B cell (primary cell): ENCODE measurements at regions not wholly inside any gene's neighbourhood (a gene's known extent, or its start where the extent isn't known, plus 50 kb on each side); places are given as distances from the start of the nearest gene placed in this dataset.

Experiments used
- ATAC-seq: fragments of 200-7000 bp; cut with Tn5 transposase; one replicate; pipeline ENCODE4 v1.10.0; 2021; ENCODE audit warnings: low read depth, mild to moderate bottlenecking, moderate number of reproducible peaks, moderate library complexity
- CTCF ChIA-PET: fragments of 350-600 bp; sonication (Branson Sonifier 250); formaldehyde crosslinking; loops from one replicate; lab custom pipeline; 2021; ENCODE audit warnings: antibody characterized with exemption, inconsistent platforms; lab: Charles Lee
- POLR2A ChIA-PET: fragments of 350-600 bp; sonication (Branson Sonifier 250); formaldehyde crosslinking; loops from one replicate; lab custom pipeline; 2021; ENCODE audit warnings: antibody characterized with exemption; lab: Charles Lee
- DNase-seq: peaks from one replicate; pipeline ENCODE4 v3.0.0; 2013
- H2AFZ ChIP-seq: 2 replicates; pipeline ENCODE4 v1.6.1; 2012; ENCODE audit warnings: mild to moderate bottlenecking, low read depth, low read length; ENCODE audit not compliant: insufficient read depth, poor library complexity, severe bottlenecking
- H3K27ac ChIP-seq, 2 donors: 1 replicate in 1 of 2; 2 replicates in 1 of 2; pipeline ENCODE4 v1.5.1; 2012 to 2013; ENCODE audit warnings: low read length in 2 of 2, mild to moderate bottlenecking in 2 of 2, moderate library complexity in 1 of 2
- H3K27me3 ChIP-seq, 4 experiments: fragments of 200-600 bp in 1 of 4; sonication (generic) in 1 of 4; replicated peaks in 1 of 4; 1 replicate in 2 of 4; 2 replicates in 2 of 4; pipeline versions ENCODE4 v1.6.1 to v1.7.0; 2013 to 2016; ENCODE audit warnings: low read length in 3 of 4, mild to moderate bottlenecking in 2 of 4, mixed read lengths in 1 of 4, moderate library complexity in 1 of 4; ENCODE audit not compliant: insufficient read depth in 4 of 4, control insufficient read depth in 3 of 4; ENCODE audit errors: control extremely low read depth in 1 of 4
- H3K36me3 ChIP-seq, 2 experiments: replicated peaks in 1 of 2; 1 replicate in 1 of 2; 2 replicates in 1 of 2; pipeline versions ENCODE4 v1.6.1 to v1.7.1; 2013; ENCODE audit warnings: low read length in 1 of 2; ENCODE audit not compliant: insufficient read depth in 2 of 2, control insufficient read depth in 1 of 2; ENCODE audit errors: control extremely low read depth in 1 of 2, extremely low read depth in 1 of 2
- H3K4me1 ChIP-seq, 2 donors: fragments of 200-600 bp in 1 of 2; sonication (generic) in 1 of 2; 1 replicate in 1 of 2; 2 replicates in 1 of 2; pipeline versions ENCODE4 v1.5.1 to v1.6.1; 2013 to 2017; ENCODE audit warnings: low read length in 2 of 2; ENCODE audit not compliant: control insufficient read depth in 2 of 2, insufficient read depth in 2 of 2
- H3K4me2 ChIP-seq: replicated peaks from 2 replicates; pipeline ENCODE3; 2012; ENCODE audit warnings: mild to moderate bottlenecking, low read depth, low read length; ENCODE audit not compliant: poor library complexity, severe bottlenecking
- H3K4me3 ChIP-seq, 5 experiments: fragments of 200-600 bp in 1 of 5; sonication (generic) in 1 of 5; 1 replicate in 3 of 5; 2 replicates in 2 of 5; pipeline versions ENCODE4 v1.5.1 to v1.7.0; 2011 to 2016; ENCODE audit warnings: low read length in 4 of 5, mild to moderate bottlenecking in 4 of 5, low read depth in 2 of 5, control low read depth in 1 of 5, moderate library complexity in 1 of 5; ENCODE audit not compliant: insufficient read depth in 1 of 5; ENCODE audit errors: control extremely low read depth in 1 of 5, extremely low read depth in 1 of 5
- H3K79me2 ChIP-seq: fragments of 200-600 bp; sonication (generic); one replicate; pipeline ENCODE4 v1.6.0; 2016; ENCODE audit warnings: low read length; ENCODE audit not compliant: control insufficient read depth, insufficient read depth
- H3K9ac ChIP-seq: fragments of 200-600 bp; sonication (generic); 2 replicates; pipeline ENCODE4 v1.6.1; 2017; ENCODE audit warnings: mild to moderate bottlenecking, low read length, moderate library complexity
- H3K9me3 ChIP-seq, 3 donors: one replicate each; pipeline versions ENCODE4 v1.6.1 to v1.7.1; 2013; ENCODE audit warnings: low read length in 2 of 3; ENCODE audit not compliant: control insufficient read depth in 2 of 3, insufficient read depth in 1 of 3; ENCODE audit errors: control extremely low read depth in 1 of 3
- H4K20me1 ChIP-seq: 2 replicates; pipeline ENCODE4 v1.6.0; 2012; ENCODE audit warnings: mild to moderate bottlenecking, low read length; ENCODE audit not compliant: insufficient read depth, control insufficient read depth, poor library complexity, severe bottlenecking
- H3K27ac Mint-ChIP-seq: one replicate; pipeline ENCODE4 v1.8.0; 2021; ENCODE audit warnings: mixed read lengths
- H3K27me3 Mint-ChIP-seq: one replicate; pipeline ENCODE4 v1.8.0; 2021; ENCODE audit warnings: mixed read lengths
- H3K4me1 Mint-ChIP-seq: one replicate; pipeline ENCODE4 v1.8.0; 2021; ENCODE audit warnings: mixed read lengths
- H3K4me3 Mint-ChIP-seq: one replicate; pipeline ENCODE4 v1.8.0; 2021; ENCODE audit warnings: mixed read lengths
- H3K9me3 Mint-ChIP-seq: one replicate; pipeline ENCODE4 v1.8.0; 2022; ENCODE audit warnings: mixed read lengths; ENCODE audit not compliant: insufficient read depth
- CTCF ChIP-seq: fragments of 200-600 bp; IDR thresholded peaks from one replicate; pipeline ENCODE4 v1.8.0; 2022; ENCODE audit warnings: antibody characterized with exemption, mild to moderate bottlenecking
- EZH2 ChIP-seq: IDR thresholded peaks from 2 replicates; pipeline ENCODE4 v1.6.1; 2012; ENCODE audit warnings: borderline replicate concordance, low read depth, mild to moderate bottlenecking, moderate library complexity, low read length; ENCODE audit not compliant: insufficient read depth, poor library complexity, severe bottlenecking
- WGBS: methylation state at CpG from one replicate; pipeline ENCODE4 v1.1.5; 2013; ENCODE audit warnings: missing lambda C conversion rate; ENCODE audit not compliant: insufficient coverage; 5-methylcytosine and 5-hydroxymethylcytosine counted together
- intact Hi-C: fragments of 100-400 bp; cut with micrococcal nuclease; formaldehyde crosslinking; loops from one replicate; pipeline ENCODE4 v1.10.0; 2022

DNA sequence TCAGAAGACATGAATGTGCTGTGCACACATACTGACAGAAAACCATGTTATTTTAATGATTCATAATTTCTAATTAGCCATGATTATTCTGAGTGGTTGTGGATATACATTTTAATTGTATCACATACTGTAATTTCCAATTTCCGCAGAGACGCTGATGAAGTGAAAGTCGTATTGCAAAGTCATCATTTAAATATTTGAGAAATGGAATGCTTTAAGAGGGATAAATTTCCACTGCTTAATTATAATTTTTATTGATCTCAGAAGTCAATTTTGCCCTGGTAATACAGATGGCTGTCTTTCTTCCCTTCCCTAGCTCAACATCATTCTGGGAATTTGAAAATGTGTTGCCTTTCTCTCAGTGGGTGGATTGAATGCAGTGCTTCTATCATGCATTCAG, 819.3 kb downstream of the ROBO2 start:
- H3K4me3 Mint-ChIP-seq, result no peak overlapping the region
- H3K4me1 Mint-ChIP-seq, result no peaks in the 10 kb centered on the region
- Histone ChIP-seq H4K20me1 (no peaks in the 10 kb centered on the region), H3K4me2 (no peak overlapping the region), H2AFZ (no peak overlapping the region), H3K4me3 (no peak overlapping the region), H3K4me1 (no peaks in the 10 kb centered on the region), H3K27ac (no peak overlapping the region), H3K79me2 (no peaks in the 10 kb centered on the region), H3K9ac (no peak overlapping the region), H3K36me3 (no peaks in the 10 kb centered on the region), H3K9me3 (no peaks in the 10 kb centered on the region), H3K27me3 (no peaks in the 10 kb centered on the region)
- DNase-seq, result no peak
- no CpG with 5 or more reads among the region's 3 CpGs for WGBS
- ATAC-seq, result no peak
- intact Hi-C loops, result no loop called here
- CTCF ChIA-PET, result no interaction called here
- no peak for TF ChIP-seq CTCF
- TF ChIP-seq EZH2, result no peak
- H3K9me3 Mint-ChIP-seq, result peaks cover 4% of the 10 kb centered on the region
- no peak overlapping the region for H3K27ac Mint-ChIP-seq
- H3K27me3 Mint-ChIP-seq, result no peaks in the 10 kb centered on the region
- POLR2A ChIA-PET, result no interaction called here

DNA sequence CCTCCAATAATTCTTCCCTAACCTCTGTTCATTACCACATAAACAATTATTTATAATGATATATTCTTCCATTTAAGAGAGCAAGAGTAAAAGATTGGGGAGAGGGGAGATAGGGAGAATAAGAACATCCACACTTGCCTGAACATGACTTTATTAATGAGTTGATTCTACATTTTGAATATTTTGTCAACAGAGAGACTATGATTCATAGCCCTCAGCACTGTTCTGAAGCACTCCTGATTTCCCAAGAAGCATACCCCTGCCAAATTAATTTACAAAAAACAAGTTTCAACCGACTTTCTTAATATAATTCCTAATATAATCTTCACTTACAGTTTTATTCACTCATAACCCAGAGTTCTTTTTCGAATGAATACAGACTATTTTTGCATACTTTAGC, 828.8 kb downstream of the ROBO2 start:
- Histone ChIP-seq H3K36me3 (no peaks in the 10 kb centered on the region), H3K27ac (no peak overlapping the region), H3K9ac (no peak overlapping the region), H3K4me1 (no peaks in the 10 kb centered on the region), H3K4me3 (no peak overlapping the region), H3K79me2 (no peaks in the 10 kb centered on the region), H3K4me2 (no peak overlapping the region), H3K9me3 (no peaks in the 10 kb centered on the region), H2AFZ (no peak overlapping the region), H3K27me3 (no peaks in the 10 kb centered on the region), H4K20me1 (no peaks in the 10 kb centered on the region)
- DNase-seq, result no peak
- ATAC-seq, result no peak
- Mint-ChIP-seq H3K27ac (no peak overlapping the region), H3K4me3 (no peak overlapping the region), H3K9me3 (peaks cover 8% of the 10 kb centered on the region), H3K27me3 (no peaks in the 10 kb centered on the region), H3K4me1 (no peaks in the 10 kb centered on the region)
- POLR2A ChIA-PET, result no interaction called here
- CTCF ChIA-PET, result no interaction called here
- WGBS, result no CpG with 5 or more reads among the region's 2 CpGs
- intact Hi-C loops, result no loop called here
- TF ChIP-seq EZH2 (no peak), CTCF (no peak)
